Peyer's patch (tissue), 4 donors: ENCODE measurements at regions not wholly inside any gene's neighbourhood (a gene's known extent, or its start where the extent isn't known, plus 50 kb on each side); places are given as distances from the start of the nearest gene placed in this dataset.

Experiments
- POLR2A ChIP-seq, 2 donors: fragments of 450-650 bp; IDR thresholded peaks; one replicate each; pipeline ENCODE4 v1.5.1; 2017; ENCODE audit warnings: antibody characterized with exemption in 2 of 2, mild to moderate bottlenecking in 2 of 2, moderate library complexity in 2 of 2
- TF ChIP-seq, protein P1 (sequence below), 6 experiments: fragments of 450-650 bp in 4 of 6; fragments of 200-600 bp in 2 of 6; sonication (generic) in 1 of 6; IDR thresholded peaks; one replicate each; pipeline ENCODE4 v1.5.1; 2017 to 2019; ENCODE audit warnings: antibody characterized with exemption in 6 of 6, mild to moderate bottlenecking in 3 of 6, moderate library complexity in 1 of 6

GRCh38 chr15:69797051-69797595 is 300.6 kb downstream of the TLE3 start:
- TF ChIP-seq, protein P1, sequence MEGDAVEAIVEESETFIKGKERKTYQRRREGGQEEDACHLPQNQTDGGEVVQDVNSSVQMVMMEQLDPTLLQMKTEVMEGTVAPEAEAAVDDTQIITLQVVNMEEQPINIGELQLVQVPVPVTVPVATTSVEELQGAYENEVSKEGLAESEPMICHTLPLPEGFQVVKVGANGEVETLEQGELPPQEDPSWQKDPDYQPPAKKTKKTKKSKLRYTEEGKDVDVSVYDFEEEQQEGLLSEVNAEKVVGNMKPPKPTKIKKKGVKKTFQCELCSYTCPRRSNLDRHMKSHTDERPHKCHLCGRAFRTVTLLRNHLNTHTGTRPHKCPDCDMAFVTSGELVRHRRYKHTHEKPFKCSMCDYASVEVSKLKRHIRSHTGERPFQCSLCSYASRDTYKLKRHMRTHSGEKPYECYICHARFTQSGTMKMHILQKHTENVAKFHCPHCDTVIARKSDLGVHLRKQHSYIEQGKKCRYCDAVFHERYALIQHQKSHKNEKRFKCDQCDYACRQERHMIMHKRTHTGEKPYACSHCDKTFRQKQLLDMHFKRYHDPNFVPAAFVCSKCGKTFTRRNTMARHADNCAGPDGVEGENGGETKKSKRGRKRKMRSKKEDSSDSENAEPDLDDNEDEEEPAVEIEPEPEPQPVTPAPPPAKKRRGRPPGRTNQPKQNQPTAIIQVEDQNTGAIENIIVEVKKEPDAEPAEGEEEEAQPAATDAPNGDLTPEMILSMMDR (IDR thresholded peaks at IDR 0.05): no peak
- no peak for TF ChIP-seq POLR2A (IDR thresholded peaks at IDR 0.05)
